Posterior vena cava (tissue), 2 donors: ENCODE measurements at regions not wholly inside any gene's neighbourhood (a gene's known extent, or its start where the extent isn't known, plus 50 kb on each side); places are given as distances from the start of the nearest gene placed in this dataset.

ENCODE experiments used
- DNase-seq: peaks from one replicate; pipeline ENCODE4 v3.0.0-alpha.2; 2020; ENCODE audit warnings: low spot score
- intact Hi-C, 2 donors: fragments of 100-400 bp; cut with DNase I; formaldehyde crosslinking; loops; one replicate each; pipeline versions ENCODE4 v1.14.1 to v1.14.2; 2022 to 2023
- donor health status: DM: yes; HTN: yes; CAD: no.
- donor health status: DM: yes; HTN: yes; CAD: no.

DNA sequence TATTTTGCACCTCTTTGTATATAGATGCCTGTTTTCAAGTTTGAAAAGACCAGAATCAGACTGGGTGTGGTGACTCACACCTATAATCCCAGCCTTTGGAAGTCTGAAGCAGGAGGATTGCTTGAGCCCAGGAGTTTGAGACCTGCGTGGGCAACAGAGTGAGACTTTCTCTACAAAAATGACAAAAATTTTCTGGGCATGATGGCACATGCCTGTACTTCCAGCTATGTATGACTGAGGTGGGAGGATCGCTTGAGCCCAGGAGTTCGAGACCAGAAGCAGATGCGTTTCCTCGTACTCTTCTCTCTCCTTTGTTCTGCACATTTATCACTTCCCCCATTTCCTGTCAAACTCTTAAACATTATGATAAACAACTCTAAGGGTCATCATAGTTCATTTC, 310.0 kb upstream of the SNX7 start:
- DNase-seq, result no peak
- intact Hi-C loops, result no loop called here

DNA sequence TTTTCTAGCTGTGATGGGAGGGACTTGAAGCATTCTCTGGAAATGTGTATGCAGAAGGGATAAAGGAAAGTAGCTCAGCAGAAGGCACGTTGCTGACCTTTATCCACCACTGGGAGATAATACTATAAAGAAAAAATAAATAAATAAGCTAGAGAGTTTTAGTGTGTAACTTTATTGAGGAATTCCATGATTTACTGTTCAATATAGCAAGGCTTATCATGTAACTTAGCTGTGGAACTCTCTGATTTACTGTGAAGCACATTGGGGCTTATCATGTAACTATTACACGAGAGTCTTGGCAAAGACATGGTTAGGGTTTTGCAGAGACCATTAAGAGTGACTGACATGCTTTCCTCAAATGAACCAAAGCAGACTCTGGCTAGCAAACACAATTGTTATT, 316.1 kb upstream of the SNX7 start:
- DNase-seq, result no peak
- intact Hi-C loops, result no loop called here

DNA sequence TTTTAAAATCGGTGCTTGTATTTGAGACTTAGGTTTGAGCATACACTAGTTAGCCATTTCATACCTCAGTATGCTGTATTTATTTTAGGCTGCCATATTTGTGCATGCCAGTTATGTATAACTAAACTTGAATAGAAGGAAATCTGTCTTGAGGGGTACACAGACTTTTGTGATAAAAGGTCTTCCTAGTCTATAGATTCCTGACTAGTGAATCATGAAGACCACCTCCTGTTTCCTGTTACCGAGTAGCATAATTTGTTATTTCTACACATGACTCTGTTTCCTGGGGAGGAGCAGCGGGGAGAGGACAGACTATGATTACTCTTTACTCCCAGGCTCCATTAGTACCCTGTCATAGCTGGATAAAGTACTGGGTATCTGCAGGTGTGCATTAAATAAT, 316.8 kb upstream of the SNX7 start:
- intact Hi-C loops, result no loop called here
- DNase-seq, result no peak

DNA sequence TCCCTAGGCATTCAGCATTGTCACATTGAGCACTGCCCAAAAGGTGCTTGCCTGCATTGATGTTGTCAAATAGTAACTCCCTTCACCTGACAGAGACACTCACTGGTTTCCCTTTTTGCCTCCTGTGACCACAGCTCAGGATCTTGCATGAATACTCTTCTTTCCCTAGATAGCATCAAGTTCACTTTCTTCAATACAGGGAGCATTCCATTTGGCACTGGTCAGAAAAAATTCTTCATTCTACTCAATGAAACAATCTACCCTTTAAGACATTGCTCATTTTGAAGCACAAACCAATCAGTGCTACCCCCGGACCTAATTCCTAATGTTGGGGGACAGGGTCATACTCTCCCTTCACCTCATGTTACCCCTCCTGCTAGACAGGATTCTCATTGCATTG, 319.0 kb upstream of the SNX7 start:
- intact Hi-C loops, result no loop called here
- no peak for DNase-seq

DNA sequence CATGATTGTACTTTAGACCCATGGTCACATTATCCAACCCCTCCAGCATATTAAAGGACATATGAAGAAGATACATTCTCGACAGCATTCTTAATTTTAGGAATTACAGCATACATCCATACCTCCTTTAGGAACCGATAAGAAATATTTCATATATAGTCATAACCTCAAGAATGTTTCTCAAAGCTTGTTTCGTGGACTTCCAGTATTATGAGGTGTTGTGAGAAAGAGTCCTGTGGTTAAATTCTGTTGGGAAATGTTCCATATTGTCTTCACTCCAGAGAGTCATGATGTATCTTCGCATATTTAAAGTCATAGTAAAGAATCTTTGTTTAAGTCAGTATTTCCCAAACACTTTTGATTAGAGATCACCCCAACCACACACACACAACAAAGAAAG, 321.0 kb upstream of the SNX7 start:
- intact Hi-C loops, result no loop called here
- DNase-seq, result no peak

DNA sequence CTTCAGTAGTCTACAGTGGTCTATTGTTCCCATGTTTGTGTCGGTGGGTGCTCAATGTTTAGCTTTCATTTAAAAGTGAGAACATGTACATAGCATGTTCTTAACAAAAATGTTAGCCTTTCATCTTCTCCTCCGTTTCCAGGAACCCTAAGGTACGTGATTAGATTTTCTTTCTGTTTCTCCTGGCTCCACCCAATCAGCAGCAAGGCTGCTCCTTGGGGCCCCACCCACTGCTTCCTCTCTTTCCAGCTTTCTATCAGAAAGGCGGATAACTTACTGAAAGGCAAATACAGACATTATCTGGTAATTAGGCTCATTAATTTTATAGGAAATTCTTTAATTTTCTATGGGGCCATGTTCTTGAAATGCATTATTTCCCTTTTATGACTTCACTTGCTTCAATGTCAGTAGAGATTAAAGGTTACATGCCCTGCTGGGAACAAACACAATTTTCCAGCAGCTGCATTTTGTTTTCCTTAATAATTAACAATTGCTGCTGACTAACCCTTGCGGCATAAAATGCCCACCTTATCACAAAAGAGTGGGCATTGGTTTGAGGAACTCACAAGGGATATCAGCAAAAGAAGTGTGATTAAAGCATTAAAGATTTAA, 324.9 kb upstream of the SNX7 start:
- intact Hi-C loops, result no loop called here

DNA sequence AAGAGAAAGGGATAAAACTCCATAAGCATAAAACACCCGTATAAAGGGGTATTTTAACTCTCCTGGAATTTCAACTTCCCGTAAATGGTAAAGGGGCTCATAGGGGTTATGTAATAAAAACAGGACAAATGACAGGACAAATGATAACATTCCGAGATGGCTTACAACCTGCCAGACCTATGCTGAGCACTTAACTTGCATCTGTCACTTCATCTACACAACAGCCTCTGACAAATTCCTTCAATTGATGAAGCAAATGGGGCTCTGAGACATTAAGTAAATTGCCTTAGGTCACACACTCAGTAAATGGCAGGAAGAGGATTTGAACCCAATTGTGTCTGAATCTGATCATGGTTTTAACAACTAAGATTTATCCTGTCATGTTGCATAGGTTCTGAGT, 327.6 kb upstream of the SNX7 start:
- DNase-seq, result no peak
- intact Hi-C loops, result no loop called here

More for the DNA sequence above, 324.9 kb upstream of the SNX7 start:
- DNase-seq, result no peak

DNA sequence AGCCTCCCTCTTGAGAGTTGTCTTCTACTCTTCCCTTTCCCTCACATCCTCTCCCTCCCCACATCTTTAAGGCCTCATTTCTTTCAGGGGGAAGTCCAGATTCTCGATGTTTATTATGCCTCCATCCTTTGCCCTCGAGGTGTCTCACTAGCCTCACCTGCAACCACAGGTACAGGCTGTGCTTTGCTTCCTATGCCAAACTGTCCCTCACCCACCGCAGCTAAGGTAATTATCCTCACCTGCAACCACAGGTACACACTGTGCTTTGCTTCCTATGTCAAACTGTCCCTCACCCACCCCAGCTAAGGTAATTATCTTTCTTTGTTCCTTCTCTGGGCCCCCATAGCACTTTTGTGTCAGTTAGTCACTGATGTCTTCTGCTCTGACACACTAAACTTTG, 328.1 kb upstream of the SNX7 start:
- no peak for DNase-seq
- intact Hi-C loops, result no loop called here

DNA sequence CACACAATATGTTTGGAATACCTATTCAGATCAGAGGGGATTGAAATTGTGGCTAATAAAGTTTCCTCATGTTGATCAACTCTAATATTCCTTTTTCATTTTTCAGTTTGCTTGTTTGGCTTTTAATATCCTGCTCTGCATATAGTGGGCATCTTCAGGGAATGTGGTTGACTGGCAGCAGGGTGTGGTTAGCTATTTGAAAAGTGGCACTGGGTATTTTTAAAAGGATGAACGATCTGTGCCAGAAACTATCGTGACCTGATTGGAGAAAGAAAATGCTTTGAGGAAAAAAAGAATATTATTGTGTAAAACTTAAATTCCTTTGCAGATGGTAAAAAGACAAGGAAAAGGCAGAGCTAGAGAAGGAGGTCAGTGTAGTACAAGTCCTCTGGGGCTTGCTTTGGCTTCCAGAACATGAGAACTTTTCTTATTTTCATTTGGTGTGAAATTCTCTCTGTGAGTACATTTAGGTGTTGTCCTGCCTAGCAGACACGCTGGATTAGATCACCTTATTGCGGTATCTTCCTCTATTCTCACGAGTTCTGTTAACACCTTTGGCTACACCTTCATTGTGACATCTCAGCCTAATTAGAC, 329.7 kb upstream of the SNX7 start:
- DNase-seq, result no peak
- intact Hi-C loops, result no loop called here

DNA sequence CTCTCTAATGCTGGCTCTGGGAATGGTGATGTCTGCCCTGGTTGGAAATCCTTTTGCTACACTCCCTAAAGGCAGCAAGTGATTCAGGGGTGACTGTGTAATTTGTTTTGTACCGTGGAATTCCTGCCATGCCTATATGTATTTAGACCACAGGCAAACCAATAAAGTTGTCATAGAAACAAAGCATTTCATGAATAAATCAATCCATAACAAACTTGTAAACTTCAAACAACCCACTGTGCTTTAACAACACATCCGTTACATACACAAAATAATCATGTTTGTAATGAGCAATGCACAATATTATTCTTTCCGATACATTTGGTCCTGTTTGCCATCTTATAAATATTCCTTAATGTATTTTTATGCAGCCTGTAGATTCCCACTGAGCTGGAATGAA, 330.3 kb upstream of the SNX7 start:
- intact Hi-C loops, result no loop called here
- no peak for DNase-seq

DNA sequence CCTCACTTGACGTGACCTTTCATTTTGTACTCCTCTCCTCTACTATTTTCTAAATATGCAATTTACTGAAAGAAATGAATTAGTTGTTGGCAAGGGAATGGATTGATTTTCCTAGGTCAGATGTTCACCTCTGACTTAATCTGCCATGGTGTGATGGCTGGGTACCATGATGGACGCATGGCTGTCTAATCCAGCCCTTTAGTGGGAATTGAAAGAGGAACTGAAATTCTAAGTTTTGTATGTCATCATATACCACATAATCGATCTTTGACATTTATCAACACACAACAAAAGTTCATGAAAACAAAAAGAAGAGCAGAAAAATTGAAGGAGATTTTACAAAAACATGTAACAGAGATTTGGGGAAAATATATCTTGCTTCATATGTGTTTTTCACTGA, 331.3 kb upstream of the SNX7 start:
- intact Hi-C loops, result no loop called here
- DNase-seq, result no peak

DNA sequence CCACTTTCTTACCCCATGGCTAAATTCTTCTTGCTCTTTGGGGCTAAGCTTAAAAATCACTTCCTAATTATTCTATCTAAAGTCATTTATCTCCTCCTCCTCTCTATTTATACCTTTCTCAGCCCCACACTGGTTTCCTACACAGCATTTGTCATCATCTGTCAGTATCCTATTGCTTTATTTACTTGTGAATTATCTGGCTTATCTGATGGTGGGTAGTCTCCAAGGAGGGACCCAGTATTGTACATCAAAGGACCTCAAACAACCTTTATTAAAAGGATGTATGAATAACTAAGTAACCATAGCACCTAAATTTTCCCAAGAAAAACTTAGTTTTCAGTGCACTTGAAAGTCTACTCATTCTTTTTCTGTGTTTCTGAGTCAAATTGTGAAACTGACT, 332.7 kb upstream of the SNX7 start:
- intact Hi-C loops, result no loop called here
- no peak for DNase-seq

DNA sequence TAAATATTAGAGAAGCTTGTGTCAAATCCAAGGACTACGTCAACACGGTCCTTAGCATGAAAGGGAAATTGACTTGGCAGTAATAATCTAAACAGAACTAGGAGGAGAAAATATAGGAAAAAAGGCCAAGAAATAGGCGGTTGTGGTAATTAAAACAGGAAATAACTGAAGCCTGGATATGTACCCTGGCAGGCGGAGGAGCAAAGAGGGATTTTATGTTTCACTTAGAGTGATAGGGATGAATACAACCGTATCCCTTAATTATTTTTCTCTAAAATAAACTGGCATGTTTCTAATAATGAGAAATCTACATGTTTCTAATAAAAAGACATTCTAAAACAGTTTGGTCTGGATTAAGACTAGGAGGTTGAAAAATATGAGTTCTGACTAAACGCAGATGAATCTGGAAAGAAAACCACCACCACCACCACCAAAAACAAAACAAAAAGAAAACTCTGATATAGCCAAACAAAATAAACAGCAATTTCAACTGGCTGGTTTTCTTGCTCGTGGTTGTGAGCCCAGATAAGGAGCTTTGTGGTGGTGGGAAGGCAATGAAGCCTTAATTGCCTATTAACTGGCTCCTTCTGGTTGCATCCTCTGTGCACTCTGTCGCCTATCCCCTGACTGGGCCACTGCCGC, 334.2 kb upstream of the SNX7 start:
- no peak for DNase-seq
- intact Hi-C loops, result no loop called here

DNA sequence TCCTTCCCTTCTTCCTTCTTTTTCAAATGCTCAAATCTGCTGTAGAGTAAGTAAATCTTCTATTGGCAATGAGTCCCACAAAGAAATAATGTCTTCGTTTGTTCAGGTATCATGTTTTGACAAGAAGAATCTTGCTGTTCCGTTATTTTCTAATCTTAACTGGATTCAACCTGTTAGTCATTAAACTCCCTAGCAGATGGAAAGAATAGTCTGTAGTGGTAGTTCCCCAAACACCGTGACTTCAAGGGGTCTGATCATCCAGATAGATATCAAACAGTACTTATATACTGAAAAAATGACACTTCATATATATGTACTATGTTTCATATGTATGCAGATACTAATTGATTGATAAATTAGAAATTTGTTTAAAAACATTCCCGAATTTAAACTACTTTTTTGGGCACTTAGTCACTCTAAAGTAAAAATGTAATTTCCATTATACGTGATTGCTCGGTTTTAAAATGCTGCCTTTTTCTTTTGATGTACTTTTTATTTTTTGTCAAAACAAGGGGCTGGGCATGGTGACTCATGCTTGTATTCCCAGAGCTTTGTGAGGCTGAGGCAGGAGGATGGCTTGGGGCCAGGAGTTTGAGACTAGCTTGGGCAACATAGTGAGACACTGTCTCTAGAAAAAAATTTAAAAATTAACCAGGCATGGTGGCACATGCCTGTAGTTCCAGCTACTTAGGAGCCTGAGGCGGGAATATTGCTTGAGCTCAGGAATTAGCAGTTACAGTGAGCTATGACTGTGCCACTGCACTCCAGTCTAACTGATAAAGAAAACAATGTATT, 335.7 kb upstream of the SNX7 start:
- intact Hi-C loops, result no loop called here
- peak; percentile 91 for DNase-seq

DNA sequence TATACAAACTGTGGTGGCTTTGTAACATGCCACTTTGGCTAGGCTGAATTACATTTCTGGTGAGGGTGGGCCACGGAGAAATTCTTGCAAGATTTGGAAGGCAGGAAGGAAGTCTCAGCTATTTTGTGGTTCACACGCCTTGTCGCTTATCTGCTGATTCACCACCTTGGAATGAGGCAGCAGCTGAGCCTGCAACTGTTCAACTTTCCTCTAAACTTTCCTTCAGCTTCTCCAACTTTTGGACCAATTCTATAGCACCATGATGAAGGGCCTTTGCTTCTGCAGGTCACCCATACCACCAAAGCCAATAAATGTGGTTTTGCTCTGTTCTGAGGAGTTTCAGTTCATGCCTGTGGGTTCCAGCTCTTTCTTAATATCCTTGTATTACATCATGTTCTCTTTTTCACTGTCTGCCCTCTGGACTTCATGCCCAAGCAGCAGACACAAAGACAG, 337.6 kb upstream of the SNX7 start:
- intact Hi-C loops, result no loop called here
- peak; percentile 83 for DNase-seq

DNA sequence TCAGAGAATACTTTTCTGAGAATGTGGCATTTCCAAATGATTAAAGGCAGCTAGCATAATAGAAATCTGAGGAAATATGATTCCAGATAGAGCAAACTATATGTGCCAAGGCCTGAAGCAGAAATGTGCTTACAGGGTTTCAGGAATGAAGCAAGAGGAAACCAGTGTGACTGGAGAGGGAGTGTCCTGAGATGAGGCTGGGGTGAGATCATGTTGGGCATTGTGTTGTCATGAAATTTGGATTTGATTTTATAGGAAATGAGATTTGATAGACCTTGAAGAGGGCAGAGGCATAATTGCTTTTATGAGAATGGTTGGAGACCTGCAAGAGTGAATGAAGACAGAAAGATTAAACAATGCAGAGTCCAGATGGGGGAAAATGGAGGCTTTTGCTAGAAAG, 338.1 kb upstream of the SNX7 start:
- no peak for DNase-seq
- intact Hi-C loops, result no loop called here

DNA sequence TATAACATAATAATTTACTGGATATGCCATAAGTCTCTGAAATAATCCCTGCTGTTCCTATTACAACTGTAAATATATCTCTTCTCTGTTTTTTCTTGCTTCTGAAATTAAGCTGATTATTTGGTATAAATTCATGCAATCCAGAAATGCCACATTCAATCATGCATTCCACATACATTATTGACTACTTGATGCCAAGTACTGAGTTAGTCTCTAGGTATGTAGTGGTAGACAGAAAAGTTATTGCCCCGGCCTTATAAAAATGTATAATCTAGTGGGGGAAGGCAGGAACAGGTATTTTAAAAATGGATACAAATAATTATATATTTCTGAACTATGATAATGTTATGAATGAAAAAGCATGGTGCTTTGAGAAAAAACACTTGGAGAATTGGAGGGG, 338.6 kb upstream of the SNX7 start:
- no peak for DNase-seq
- intact Hi-C loops, result no loop called here

DNA sequence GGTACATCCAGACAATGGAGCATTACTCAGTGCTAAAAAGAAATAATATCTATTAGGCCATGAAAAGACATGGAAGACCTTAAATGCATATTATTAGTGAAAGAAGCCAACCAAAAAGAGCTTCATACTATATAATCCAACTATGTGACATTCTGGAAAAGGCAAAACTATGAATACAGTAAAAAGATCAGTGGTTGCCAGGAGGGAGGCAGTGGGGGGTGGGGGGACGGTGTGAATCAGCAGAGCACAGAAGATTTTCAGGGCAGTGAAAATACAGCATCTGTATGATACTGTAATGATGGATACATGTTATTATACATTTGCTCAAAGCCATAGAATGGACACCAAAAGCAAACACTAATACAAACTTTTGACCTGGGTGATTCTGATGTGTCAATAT, 339.4 kb upstream of the SNX7 start:
- intact Hi-C loops, result no loop called here
- DNase-seq, result no peak

DNA sequence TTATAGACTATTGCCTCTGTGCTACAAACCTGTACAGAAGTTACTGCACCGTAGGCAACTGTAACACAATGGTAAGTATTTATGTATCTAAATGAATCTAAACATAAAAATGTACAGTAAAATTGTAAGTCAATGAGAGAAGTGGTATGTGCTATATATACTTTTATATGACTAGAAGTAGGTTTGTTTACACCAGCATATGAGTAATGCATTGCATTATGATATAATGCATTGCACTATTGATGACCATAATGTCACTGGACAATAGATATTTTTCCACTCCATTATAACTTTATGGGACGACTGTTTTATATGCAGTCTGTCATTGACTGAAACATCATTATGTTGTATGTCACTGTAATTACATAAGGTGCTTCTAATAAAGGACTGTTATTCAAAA, 340.3 kb upstream of the SNX7 start:
- intact Hi-C loops, result no loop called here
- DNase-seq, result no peak

DNA sequence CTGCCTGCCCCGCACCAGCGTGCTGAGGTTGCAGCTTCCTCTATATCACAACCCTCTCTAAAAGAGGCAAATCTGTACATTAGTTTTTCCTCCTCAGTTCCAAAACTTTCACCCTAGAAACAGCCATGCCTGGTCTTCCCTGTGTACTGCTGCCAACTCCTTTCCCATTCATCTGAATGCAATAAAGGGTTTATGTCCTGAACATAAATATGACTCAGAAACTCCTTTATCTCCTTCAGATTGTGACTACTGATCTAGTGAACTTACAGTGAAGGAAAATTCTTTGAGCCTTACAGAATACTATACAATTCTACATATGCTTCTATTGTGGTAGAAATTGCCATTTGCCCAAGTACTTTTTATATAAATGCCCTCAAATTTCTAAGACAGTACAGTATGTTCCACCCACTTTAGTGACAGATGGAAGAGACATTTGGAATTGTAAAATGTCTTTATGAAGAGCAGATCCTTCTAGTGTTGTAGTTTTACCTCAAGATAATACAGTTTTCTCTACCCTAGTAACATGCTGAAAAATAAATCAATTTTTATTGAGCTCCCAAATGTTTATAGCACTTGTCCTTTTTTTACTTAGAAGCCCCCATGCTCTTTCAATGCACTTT, 345.1 kb upstream of the SNX7 start:
- DNase-seq, result no peak
- intact Hi-C loops, result no loop called here
